ENCODE measurements at regions not wholly inside any gene's neighbourhood (a gene's known extent, or its start where the extent isn't known, plus 50 kb on each side); places are given as distances from the start of the nearest gene placed in this dataset.

DNA sequence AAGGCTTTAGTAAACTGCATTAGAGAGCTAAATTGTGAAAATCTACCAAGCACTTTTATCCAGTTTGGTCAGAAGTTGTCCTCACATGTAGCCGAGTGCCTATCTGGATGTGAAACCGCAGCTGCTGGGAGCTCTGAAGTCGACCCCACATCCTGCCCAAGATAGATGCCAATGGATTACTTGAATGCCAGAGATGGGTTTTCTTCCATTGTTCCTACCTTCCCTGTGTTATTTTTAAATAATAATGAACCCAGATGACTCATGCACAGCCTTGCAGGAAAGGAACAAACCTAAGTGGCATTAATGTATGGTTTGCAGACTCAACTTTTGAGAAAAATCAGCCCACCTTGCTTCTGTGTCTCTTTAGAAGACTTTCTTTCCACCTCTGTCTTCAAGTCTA, 408.5 kb downstream of the FBXO15 start:
- H3K27ac ChIP-seq (ENCODE audit: low read length) = no peak overlapping the region
- H3K9me3 ChIP-seq (ENCODE audit: insufficient read depth, low read length) = no peaks in the 10 kb centered on the region
- no peak overlapping the region for H3K4me2 ChIP-seq (ENCODE audit: low read length)
- peaks cover 5% of the 10 kb centered on the region; the same call in 1 of the 2 replicates for H3K27me3 ChIP-seq (ENCODE audit: low read depth, low read length)
- no peaks in the 10 kb centered on the region for H3K79me2 ChIP-seq (ENCODE audit: low read length)
- H3K4me1 ChIP-seq (ENCODE audit: low read length) = no peaks in the 10 kb centered on the region
- H4K20me1 ChIP-seq (ENCODE audit: insufficient read depth, low read length) = no peaks in the 10 kb centered on the region
- TF ChIP-seq, protein P1, sequence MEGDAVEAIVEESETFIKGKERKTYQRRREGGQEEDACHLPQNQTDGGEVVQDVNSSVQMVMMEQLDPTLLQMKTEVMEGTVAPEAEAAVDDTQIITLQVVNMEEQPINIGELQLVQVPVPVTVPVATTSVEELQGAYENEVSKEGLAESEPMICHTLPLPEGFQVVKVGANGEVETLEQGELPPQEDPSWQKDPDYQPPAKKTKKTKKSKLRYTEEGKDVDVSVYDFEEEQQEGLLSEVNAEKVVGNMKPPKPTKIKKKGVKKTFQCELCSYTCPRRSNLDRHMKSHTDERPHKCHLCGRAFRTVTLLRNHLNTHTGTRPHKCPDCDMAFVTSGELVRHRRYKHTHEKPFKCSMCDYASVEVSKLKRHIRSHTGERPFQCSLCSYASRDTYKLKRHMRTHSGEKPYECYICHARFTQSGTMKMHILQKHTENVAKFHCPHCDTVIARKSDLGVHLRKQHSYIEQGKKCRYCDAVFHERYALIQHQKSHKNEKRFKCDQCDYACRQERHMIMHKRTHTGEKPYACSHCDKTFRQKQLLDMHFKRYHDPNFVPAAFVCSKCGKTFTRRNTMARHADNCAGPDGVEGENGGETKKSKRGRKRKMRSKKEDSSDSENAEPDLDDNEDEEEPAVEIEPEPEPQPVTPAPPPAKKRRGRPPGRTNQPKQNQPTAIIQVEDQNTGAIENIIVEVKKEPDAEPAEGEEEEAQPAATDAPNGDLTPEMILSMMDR (IDR thresholded peaks at IDR 0.05; ENCODE audit: low read depth, low read length) = no peak
- TF ChIP-seq EZH2phosphoT487 (IDR thresholded peaks at IDR 0.05; ENCODE audit: low read depth) = no peak
- no peak overlapping the region for H3K4me3 ChIP-seq (ENCODE audit: low read length)
- H3K36me3 ChIP-seq (replicated peaks; ENCODE audit: low read depth, low read length) = no peaks in the 10 kb centered on the region
- H3K9ac ChIP-seq (ENCODE audit: low read length) = no peak overlapping the region
- no peak overlapping the region for H2AFZ ChIP-seq (ENCODE audit: low read depth, low read length)

DNA sequence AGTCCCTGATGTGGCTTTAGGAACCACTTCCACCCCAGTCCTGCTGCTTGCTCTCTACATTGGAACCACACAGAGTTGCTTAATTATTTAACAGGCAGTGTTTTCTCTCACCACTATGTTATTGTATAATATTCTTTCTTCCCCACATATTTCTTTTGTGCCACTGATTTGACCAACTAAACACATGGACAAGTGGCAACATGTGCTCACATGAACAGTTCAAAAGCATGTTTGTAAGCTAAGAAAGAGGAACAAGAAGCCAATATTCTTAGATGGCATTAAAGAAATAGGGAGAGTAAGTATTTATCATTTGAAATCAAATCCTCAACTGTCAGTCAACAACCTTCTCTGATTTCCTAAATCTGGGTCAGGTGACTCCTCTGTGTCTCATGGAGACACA, 409.6 kb downstream of the FBXO15 start:
- TF ChIP-seq, protein P1 (IDR thresholded peaks at IDR 0.05; ENCODE audit: low read depth, low read length) = no peak
- no peak for TF ChIP-seq EZH2phosphoT487 (IDR thresholded peaks at IDR 0.05; ENCODE audit: low read depth)
- Histone ChIP-seq H3K27me3 (ENCODE audit: low read depth, low read length) (peaks cover 5% of the 10 kb centered on the region; the same call in 1 of the 2 replicates), H4K20me1 (ENCODE audit: insufficient read depth, low read length) (no peaks in the 10 kb centered on the region), H3K9ac (ENCODE audit: low read length) (no peak overlapping the region), H3K36me3 (replicated peaks; ENCODE audit: low read depth, low read length) (no peaks in the 10 kb centered on the region), H3K9me3 (ENCODE audit: insufficient read depth, low read length) (no peaks in the 10 kb centered on the region), H3K4me1 (ENCODE audit: low read length) (no peaks in the 10 kb centered on the region), H3K4me2 (ENCODE audit: low read length) (no peak overlapping the region), H3K79me2 (ENCODE audit: low read length) (no peaks in the 10 kb centered on the region), H2AFZ (ENCODE audit: low read depth, low read length) (no peak overlapping the region), H3K27ac (ENCODE audit: low read length) (no peak overlapping the region), H3K4me3 (ENCODE audit: low read length) (no peak overlapping the region)

DNA sequence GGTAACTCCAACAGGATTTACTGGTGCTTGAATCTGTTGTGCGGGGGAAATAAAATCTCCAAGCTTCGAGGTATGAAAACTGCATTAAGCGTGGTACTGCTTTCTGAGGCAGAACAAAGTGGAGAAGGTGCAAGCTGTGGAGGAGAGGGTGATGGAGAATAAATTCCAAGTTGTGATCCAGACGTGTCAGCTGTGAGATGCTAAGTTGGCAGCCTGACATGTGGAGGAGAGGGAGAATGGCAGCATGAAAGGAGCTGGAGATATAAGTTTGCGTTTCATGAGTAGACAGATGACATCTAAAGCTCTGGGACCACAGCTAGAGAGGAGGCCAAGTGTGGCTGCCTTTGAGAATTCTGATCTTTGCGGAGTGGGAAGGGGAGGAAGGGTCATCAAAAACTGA, 411.8 kb downstream of the FBXO15 start:
- no peaks in the 10 kb centered on the region for H3K27me3 ChIP-seq (ENCODE audit: low read depth, low read length)
- no peaks in the 10 kb centered on the region for H3K9me3 ChIP-seq (ENCODE audit: insufficient read depth, low read length)
- TF ChIP-seq, protein P1 (IDR thresholded peaks at IDR 0.05; ENCODE audit: low read depth, low read length) = no peak
- no peak for TF ChIP-seq EZH2phosphoT487 (IDR thresholded peaks at IDR 0.05; ENCODE audit: low read depth)
- H3K36me3 ChIP-seq (replicated peaks; ENCODE audit: low read depth, low read length) = no peaks in the 10 kb centered on the region
- H2AFZ ChIP-seq (ENCODE audit: low read depth, low read length) = no peak overlapping the region
- H3K9ac ChIP-seq (ENCODE audit: low read length) = no peak overlapping the region
- H4K20me1 ChIP-seq (ENCODE audit: insufficient read depth, low read length) = no peaks in the 10 kb centered on the region
- H3K4me2 ChIP-seq (ENCODE audit: low read length) = no peak overlapping the region
- no peaks in the 10 kb centered on the region for H3K79me2 ChIP-seq (ENCODE audit: low read length)
- H3K27ac ChIP-seq (ENCODE audit: low read length) = no peak overlapping the region
- no peaks in the 10 kb centered on the region for H3K4me1 ChIP-seq (ENCODE audit: low read length)
- no peak overlapping the region for H3K4me3 ChIP-seq (ENCODE audit: low read length)

DNA sequence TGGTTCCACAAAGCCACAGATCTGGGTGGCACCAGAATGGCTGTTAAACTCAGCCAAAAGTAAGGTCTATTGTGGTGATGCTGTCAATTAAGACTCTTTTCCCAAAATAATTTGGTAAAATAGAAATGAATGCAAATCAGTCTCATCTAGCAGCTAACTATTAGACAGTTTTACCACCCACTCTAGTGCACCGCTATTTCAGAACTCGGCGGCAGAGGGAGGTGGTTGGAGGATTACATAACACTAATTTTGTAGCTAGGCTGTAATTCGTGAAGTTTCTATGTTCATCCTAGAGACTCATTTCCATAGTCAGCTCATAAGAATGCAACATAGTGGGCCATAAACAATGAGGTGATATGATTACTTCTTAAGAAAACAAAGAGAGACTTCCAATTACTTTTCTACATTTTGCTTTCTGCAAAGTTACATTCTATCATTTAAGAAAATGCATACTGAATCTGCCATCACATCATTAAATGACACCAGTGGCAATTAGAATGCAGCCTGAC, 413.8 kb downstream of the FBXO15 start:
- no peak overlapping the region for H2AFZ ChIP-seq (ENCODE audit: low read depth, low read length)
- no peaks in the 10 kb centered on the region for H4K20me1 ChIP-seq (ENCODE audit: insufficient read depth, low read length)
- no peak overlapping the region for H3K27ac ChIP-seq (ENCODE audit: low read length)
- H3K4me2 ChIP-seq (ENCODE audit: low read length) = no peak overlapping the region
- H3K4me3 ChIP-seq (ENCODE audit: low read length) = no peak overlapping the region
- no peaks in the 10 kb centered on the region for H3K27me3 ChIP-seq (ENCODE audit: low read depth, low read length)
- no peaks in the 10 kb centered on the region for H3K36me3 ChIP-seq (replicated peaks; ENCODE audit: low read depth, low read length)
- TF ChIP-seq, protein P1 (IDR thresholded peaks at IDR 0.05; ENCODE audit: low read depth, low read length) = no peak
- no peak for TF ChIP-seq EZH2phosphoT487 (IDR thresholded peaks at IDR 0.05; ENCODE audit: low read depth)
- no peaks in the 10 kb centered on the region for H3K79me2 ChIP-seq (ENCODE audit: low read length)
- no peaks in the 10 kb centered on the region for H3K4me1 ChIP-seq (ENCODE audit: low read length)
- 0 out of 2 replicates have a peak, but pooled peaks cover 6% of the 10 kb centered on the region for H3K9me3 ChIP-seq (ENCODE audit: insufficient read depth, low read length)
- no peak overlapping the region for H3K9ac ChIP-seq (ENCODE audit: low read length)

Measured in OCI-LY3 (cell line).